ENCODE measurements at regions not wholly inside any gene's neighbourhood (a gene's known extent, or its start where the extent isn't known, plus 50 kb on each side); places are given as distances from the start of the nearest gene placed in this dataset.

GRCh38 chr2:223221139-223221835, 169.3 kb downstream of the KCNE4 start:
- Histone ChIP-seq H3K27ac (ENCODE audit: low read depth in 2 of 2, low read length in 1 of 2) (no peak overlapping the region), H2AFZ (ENCODE audit: low read depth) (no peak overlapping the region), H3F3A (replicated peaks; ENCODE audit: insufficient read depth) (no peaks in the 10 kb centered on the region), H3K4me3 (ENCODE audit: low read depth in 2 of 2, low read length in 1 of 2) (no peak overlapping the region), H3K79me2 (ENCODE audit: insufficient read depth) (no peaks in the 10 kb centered on the region), H3K9me3 (no peaks in the 10 kb centered on the region), H3K27me3 (ENCODE audit: insufficient read depth) (no peaks in the 10 kb centered on the region), H3K9ac (no peak overlapping the region), H4K20me1 (ENCODE audit: insufficient read depth) (no peaks in the 10 kb centered on the region), H3K9me2 (no peaks in the 10 kb centered on the region), H3K4me2 (no peak overlapping the region), H3K4me1 (ENCODE audit: control insufficient read depth in 1 of 2, insufficient read depth in 2 of 2, low read depth in 1 of 2, low read length in 1 of 2) (no peaks in the 10 kb centered on the region), H3K36me3 (replicated peaks in 1 of 2; ENCODE audit: control insufficient read depth in 1 of 2, insufficient read depth in 2 of 2, low read length in 1 of 2) (no peaks in the 10 kb centered on the region)
- CTCF ChIA-PET: interaction anchor here (1.4 kb wide), 1 partner anchor 249 kb away, joined by 4 read pairs; no protein-coding TSS in a partner anchor
- TF ChIP-seq JUND (IDR thresholded peaks at IDR 0.05): no peak
- TF ChIP-seq MAX (IDR thresholded peaks at IDR 0.05; ENCODE audit: low read depth): no peak
- TF ChIP-seq YY1 (IDR thresholded peaks at IDR 0.05; ENCODE audit: low read depth): no peak
- TF ChIP-seq TAF1 (IDR thresholded peaks at IDR 0.05; ENCODE audit: borderline replicate concordance, low read depth, low read length): no peak
- no peak for TF ChIP-seq RAD21 (IDR thresholded peaks at IDR 0.05; ENCODE audit: low read length)
- TF ChIP-seq EP300 (IDR thresholded peaks at IDR 0.05; ENCODE audit: borderline replicate concordance in 1 of 2, low read depth in 1 of 2, low read length in 1 of 2): no peak
- no peak for TF ChIP-seq GABPA (IDR thresholded peaks at IDR 0.05; ENCODE audit: low read depth)
- no peak for TF ChIP-seq IRF3 (IDR thresholded peaks at IDR 0.05; ENCODE audit: low read depth, low read length)
- TF ChIP-seq SMC3 (IDR thresholded peaks at IDR 0.05; ENCODE audit: low read depth, low read length): no peak
- no peak for TF ChIP-seq MEF2A (IDR thresholded peaks at IDR 0.05; ENCODE audit: borderline replicate concordance, low read depth)
- TF ChIP-seq REST (IDR thresholded peaks at IDR 0.05; ENCODE audit: low read depth, low read length): no peak
- TF ChIP-seq TEAD4 (IDR thresholded peaks at IDR 0.05; ENCODE audit: borderline replicate concordance, insufficient read depth): no peak
- TF ChIP-seq CTCF (IDR thresholded peaks at IDR 0.05): no peak
- DNase-seq: no peak
- POLR2A ChIA-PET: no interaction called here
- 81% methylated on average over 4 of the region's 4 CpGs for WGBS (ENCODE audit: low lambda C conversion rate)

All from SK-N-SH (cell line).